ENCODE measurements at regions not wholly inside any gene's neighbourhood (a gene's known extent, or its start where the extent isn't known, plus 50 kb on each side); places are given as distances from the start of the nearest gene placed in this dataset.
A peak's percentile ranks its signal among the peaks of the same experiment; 100 is the strongest.

DNA sequence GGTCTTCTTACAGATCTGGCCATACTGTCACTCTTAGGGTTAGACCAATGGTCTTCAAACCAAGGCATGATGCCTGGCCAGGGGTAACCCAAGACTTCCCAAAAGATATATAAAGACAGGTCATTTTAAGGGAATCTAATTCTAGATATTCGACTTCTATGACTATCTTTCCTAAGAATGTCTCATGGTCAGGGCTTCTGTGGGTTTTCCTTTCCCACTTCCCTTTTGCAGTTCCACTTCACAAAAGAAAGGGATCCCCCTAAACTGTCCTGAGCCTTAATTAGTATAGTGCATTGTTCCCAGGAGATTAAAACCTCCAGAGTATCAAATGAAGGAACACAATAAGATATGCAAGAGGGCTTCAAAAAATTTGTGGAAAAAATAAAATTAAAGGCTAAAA, 223.6 kb upstream of the SIX2 start:
- H3K27ac ChIP-seq (ENCODE audit: low read length) = no peak overlapping the region
- no peak overlapping the region for H3K4me3 ChIP-seq (ENCODE audit: low read length)
- no peaks in the 10 kb centered on the region for H3K36me3 ChIP-seq (ENCODE audit: control insufficient read depth, insufficient read depth, low read length)
- H3K27me3 ChIP-seq (ENCODE audit: control insufficient read depth, insufficient read depth, low read length) = peaks cover 9% of the 10 kb centered on the region
- H3K9me3 ChIP-seq (ENCODE audit: control insufficient read depth, low read depth, low read length) = no peaks in the 10 kb centered on the region
- no peak for DNase-seq
- no CpG with 5 or more reads among the region's 1 CpG for WGBS (ENCODE audit: insufficient coverage, low lambda C conversion rate)
- H3K4me1 ChIP-seq (ENCODE audit: control insufficient read depth, insufficient read depth, low read length) = no peaks in the 10 kb centered on the region

DNA sequence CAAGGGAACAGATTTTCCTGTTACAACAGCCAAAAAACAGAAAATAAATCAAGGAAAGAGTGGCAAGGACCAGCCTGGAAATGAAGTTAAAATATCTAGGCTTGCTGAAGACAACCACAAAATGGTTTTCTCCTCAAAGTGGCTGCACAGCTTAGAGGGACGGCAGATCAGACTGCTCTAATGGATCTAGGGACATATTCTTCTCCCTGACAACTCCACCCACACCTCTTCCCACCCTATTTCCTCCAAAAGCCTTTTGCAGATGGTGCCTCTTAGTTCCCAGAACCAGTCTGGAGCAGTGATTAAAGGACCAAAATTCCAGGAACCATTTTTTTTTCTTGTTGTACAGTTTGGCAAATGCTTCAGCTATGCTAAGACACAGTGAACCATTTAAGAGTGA, 220.2 kb upstream of the SIX2 start:
- Histone ChIP-seq H3K4me3 (ENCODE audit: low read length) (no peak overlapping the region), H3K4me1 (ENCODE audit: control insufficient read depth, insufficient read depth, low read length) (no peaks in the 10 kb centered on the region), H3K27me3 (ENCODE audit: control insufficient read depth, insufficient read depth, low read length) (peaks cover 16% of the 10 kb centered on the region), H3K36me3 (ENCODE audit: control insufficient read depth, insufficient read depth, low read length) (no peaks in the 10 kb centered on the region), H3K9me3 (ENCODE audit: control insufficient read depth, low read depth, low read length) (no peaks in the 10 kb centered on the region), H3K27ac (ENCODE audit: low read length) (no peak overlapping the region)
- no peak for DNase-seq
- no CpG with 5 or more reads among the region's 1 CpG for WGBS (ENCODE audit: insufficient coverage, low lambda C conversion rate)

DNA sequence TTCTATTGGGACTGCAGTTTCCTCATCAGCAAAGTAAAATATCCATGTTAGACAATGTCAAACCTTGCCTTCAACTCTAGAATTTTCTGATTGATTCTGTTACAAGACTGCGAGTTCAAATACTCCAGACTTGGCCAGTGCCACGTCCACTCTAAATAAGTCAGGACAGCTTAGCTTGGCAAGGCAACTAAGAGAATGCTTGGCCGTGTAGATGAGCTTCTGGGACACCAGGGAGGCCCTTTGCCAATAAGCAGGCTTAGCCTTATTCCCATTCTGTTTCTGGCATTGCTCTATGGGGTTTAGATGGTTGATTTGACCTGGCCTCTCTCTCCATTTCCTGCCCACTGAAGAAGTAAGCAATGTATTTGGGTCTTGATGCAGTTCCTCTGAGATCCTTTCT, 218.1 kb upstream of the SIX2 start:
- Histone ChIP-seq H3K36me3 (ENCODE audit: control insufficient read depth, insufficient read depth, low read length) (no peaks in the 10 kb centered on the region), H3K9me3 (ENCODE audit: control insufficient read depth, low read depth, low read length) (no peaks in the 10 kb centered on the region), H3K27me3 (ENCODE audit: control insufficient read depth, insufficient read depth, low read length) (peaks cover 19% of the 10 kb centered on the region), H3K27ac (ENCODE audit: low read length) (no peak overlapping the region), H3K4me3 (ENCODE audit: low read length) (no peak overlapping the region), H3K4me1 (ENCODE audit: control insufficient read depth, insufficient read depth, low read length) (no peaks in the 10 kb centered on the region)
- DNase-seq = no peak
- WGBS (ENCODE audit: insufficient coverage, low lambda C conversion rate) = no CpG with 5 or more reads among the region's 3 CpGs

DNA sequence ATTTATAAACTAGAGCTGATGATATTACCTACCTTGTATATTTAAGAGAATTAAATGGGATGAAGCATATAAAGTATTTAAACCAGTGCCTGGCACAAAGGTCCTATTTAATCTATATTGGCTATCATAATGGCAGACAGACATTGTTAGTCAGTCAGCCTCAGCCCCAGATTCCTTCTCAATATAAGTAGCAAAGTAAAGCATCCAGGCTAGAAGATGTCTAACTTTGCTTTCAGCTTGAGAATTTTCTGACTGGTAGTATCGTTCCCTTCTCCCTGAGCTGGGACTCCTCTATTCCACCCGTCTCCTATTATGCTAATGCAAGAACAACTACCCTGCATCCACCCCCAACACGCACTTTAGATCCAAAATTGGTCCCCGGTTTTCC, 215.7 kb upstream of the SIX2 start:
- Histone ChIP-seq H3K4me1 (ENCODE audit: control insufficient read depth, insufficient read depth, low read length) (no peaks in the 10 kb centered on the region), H3K9me3 (ENCODE audit: control insufficient read depth, low read depth, low read length) (no peaks in the 10 kb centered on the region), H3K4me3 (ENCODE audit: low read length) (no peak overlapping the region), H3K36me3 (ENCODE audit: control insufficient read depth, insufficient read depth, low read length) (no peaks in the 10 kb centered on the region), H3K27ac (ENCODE audit: low read length) (no peak overlapping the region), H3K27me3 (ENCODE audit: control insufficient read depth, insufficient read depth, low read length) (peaks cover 22% of the 10 kb centered on the region)
- no CpG with 5 or more reads among the region's 4 CpGs for WGBS (ENCODE audit: insufficient coverage, low lambda C conversion rate)
- no peak for DNase-seq

DNA sequence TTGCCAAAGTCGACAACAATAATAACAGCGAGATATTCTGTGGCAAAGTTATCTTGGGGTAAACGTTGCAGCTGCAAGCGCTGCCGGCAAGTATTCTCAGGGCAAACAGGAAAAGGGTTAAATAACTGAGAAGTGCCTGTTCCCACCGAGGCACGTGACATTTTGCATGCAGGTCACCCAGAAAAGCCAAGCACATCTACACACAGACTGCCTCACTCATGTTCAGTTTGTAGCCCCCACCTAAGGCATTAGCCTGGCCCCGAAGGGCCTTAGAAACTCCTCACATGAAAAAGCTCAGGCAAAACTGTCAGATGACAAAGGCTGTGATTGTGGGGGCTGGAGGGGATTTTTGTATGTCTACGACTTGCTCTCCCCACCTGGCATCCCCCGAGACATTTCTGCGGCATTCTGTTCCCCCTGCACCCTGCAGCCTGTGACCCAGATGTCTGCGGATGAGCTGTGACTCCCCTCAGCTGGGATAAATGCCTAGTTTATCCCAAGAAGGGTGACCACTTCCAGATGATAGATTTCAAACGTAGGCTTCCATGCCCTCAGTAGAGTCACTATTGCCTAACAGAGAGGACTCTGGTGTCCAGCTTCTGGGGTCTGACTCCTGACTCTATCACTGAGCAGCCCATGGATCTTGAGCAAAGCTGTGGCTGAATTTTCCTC, 215.2 kb upstream of the SIX2 start:
- peaks cover 22% of the 10 kb centered on the region for H3K27me3 ChIP-seq (ENCODE audit: control insufficient read depth, insufficient read depth, low read length)

DNA sequence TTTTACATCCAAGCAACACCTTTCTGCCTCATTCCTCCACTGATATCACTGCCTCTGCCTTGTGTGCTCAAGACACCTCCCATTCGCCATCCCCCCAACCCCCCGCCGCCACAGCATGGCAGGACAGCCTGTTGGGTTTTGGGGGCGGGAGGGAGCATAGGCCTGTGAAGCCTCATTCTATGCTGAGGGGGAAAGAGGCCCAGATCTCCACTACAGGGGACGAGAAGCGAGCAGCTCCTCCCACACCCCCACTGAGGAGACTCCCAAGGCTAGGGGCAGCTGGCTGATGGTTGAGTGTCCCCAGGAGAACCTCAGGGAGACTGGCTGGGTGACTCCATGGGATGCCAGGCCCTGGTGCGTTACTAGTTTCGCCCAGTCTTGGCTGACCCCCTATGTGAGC, 214.3 kb upstream of the SIX2 start:
- Histone ChIP-seq H3K9me3 (ENCODE audit: control insufficient read depth, low read depth, low read length) (no peaks in the 10 kb centered on the region), H3K36me3 (ENCODE audit: control insufficient read depth, insufficient read depth, low read length) (no peaks in the 10 kb centered on the region), H3K4me3 (ENCODE audit: low read length) (no peak overlapping the region), H3K27me3 (ENCODE audit: control insufficient read depth, insufficient read depth, low read length) (peaks cover 22% of the 10 kb centered on the region), H3K4me1 (ENCODE audit: control insufficient read depth, insufficient read depth, low read length) (no peaks in the 10 kb centered on the region), H3K27ac (ENCODE audit: low read length) (no peak overlapping the region)
- no CpG with 5 or more reads among the region's 8 CpGs for WGBS (ENCODE audit: insufficient coverage, low lambda C conversion rate)
- DNase-seq = no peak

More for the DNA sequence above, 215.2 kb upstream of the SIX2 start:
- no peak for DNase-seq
- Histone ChIP-seq H3K9me3 (ENCODE audit: control insufficient read depth, low read depth, low read length) (no peaks in the 10 kb centered on the region), H3K36me3 (ENCODE audit: control insufficient read depth, insufficient read depth, low read length) (no peaks in the 10 kb centered on the region), H3K4me1 (ENCODE audit: control insufficient read depth, insufficient read depth, low read length) (no peaks in the 10 kb centered on the region), H3K27ac (ENCODE audit: low read length) (no peak overlapping the region), H3K4me3 (ENCODE audit: low read length) (no peak overlapping the region)
- 57% methylated on average over 1 of the region's 13 CpGs for WGBS (ENCODE audit: insufficient coverage, low lambda C conversion rate)

DNA sequence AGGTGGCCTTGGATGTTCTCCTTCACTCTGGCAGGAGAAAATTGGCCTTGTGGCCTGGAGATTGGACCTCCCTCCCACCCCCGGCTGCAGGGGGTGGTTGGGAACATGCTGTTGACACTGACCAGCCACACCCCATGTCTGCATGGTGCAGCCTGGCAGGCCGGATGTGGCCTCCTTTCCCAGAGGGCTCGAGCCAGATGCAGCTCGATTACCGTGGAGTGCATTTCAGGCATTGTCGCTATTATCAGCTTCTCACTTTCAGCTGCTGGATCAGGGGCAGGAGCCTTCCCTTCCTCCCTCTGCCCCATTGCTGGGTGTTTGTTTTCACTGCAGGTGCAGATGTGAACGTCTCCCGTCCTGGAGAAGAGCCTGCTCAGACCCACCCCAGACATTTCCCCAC, 211.0 kb upstream of the SIX2 start:
- no peaks in the 10 kb centered on the region for H3K36me3 ChIP-seq (ENCODE audit: control insufficient read depth, insufficient read depth, low read length)
- peak in 1 of 2 donors; percentile 10 for DNase-seq
- H3K27ac ChIP-seq (ENCODE audit: low read length) = no peak overlapping the region
- WGBS (ENCODE audit: insufficient coverage, low lambda C conversion rate) = no CpG with 5 or more reads among the region's 8 CpGs
- no peaks in the 10 kb centered on the region for H3K4me1 ChIP-seq (ENCODE audit: control insufficient read depth, insufficient read depth, low read length)
- H3K27me3 ChIP-seq (ENCODE audit: control insufficient read depth, insufficient read depth, low read length) = peaks cover 22% of the 10 kb centered on the region
- no peaks in the 10 kb centered on the region for H3K9me3 ChIP-seq (ENCODE audit: control insufficient read depth, low read depth, low read length)
- no peak overlapping the region for H3K4me3 ChIP-seq (ENCODE audit: low read length)

DNA sequence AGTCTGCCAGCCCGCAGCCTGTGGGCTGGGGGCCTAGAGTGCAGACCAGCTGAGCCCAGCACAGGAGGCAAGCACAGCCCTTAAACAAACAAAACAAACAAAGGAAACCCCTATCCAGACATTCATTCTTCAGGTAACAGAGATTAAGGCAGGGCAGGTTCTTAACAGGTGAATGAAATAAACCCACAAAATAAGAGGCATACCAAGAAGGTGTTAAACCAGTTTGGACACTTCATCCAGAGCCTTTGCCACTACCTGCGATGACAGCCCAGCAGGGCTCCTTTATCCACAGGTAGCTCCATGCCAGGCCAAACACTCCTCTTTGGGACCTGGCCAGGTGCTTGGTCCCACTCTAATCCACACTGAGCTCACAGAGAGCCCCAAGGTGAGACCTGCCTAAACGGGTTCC, 209.7 kb upstream of the SIX2 start:
- Histone ChIP-seq H3K9me3 (ENCODE audit: control insufficient read depth, low read depth, low read length) (no peaks in the 10 kb centered on the region), H3K27me3 (ENCODE audit: control insufficient read depth, insufficient read depth, low read length) (peaks cover 12% of the 10 kb centered on the region), H3K27ac (ENCODE audit: low read length) (no peak overlapping the region), H3K4me1 (ENCODE audit: control insufficient read depth, insufficient read depth, low read length) (no peaks in the 10 kb centered on the region), H3K4me3 (ENCODE audit: low read length) (no peak overlapping the region), H3K36me3 (ENCODE audit: control insufficient read depth, insufficient read depth, low read length) (no peaks in the 10 kb centered on the region)
- DNase-seq = no peak
- WGBS (ENCODE audit: insufficient coverage, low lambda C conversion rate) = no CpG with 5 or more reads among the region's 3 CpGs

DNA sequence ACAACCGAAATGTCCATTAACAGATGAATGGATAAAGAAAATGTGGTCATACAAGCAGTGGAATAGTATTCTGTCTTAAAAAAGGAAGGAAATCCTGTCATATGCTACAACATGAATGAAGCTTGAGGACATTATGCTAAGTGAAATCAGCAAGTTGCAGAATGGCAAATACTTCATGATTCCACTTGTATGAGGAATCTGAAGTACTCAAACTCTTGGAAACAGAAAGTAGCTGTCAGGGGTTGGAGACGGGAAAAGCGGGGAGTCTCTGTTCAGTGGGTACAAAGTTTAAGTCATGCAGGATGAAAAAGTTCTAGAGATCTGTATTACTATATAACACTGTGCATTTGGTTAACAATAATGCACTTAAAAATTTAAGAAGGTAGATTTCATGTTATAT, 209.0 kb upstream of the SIX2 start:
- Histone ChIP-seq H3K4me3 (ENCODE audit: low read length) (no peak overlapping the region), H3K9me3 (ENCODE audit: control insufficient read depth, low read depth, low read length) (no peaks in the 10 kb centered on the region), H3K36me3 (ENCODE audit: control insufficient read depth, insufficient read depth, low read length) (no peaks in the 10 kb centered on the region), H3K4me1 (ENCODE audit: control insufficient read depth, insufficient read depth, low read length) (no peaks in the 10 kb centered on the region), H3K27me3 (ENCODE audit: control insufficient read depth, insufficient read depth, low read length) (peaks cover 12% of the 10 kb centered on the region), H3K27ac (ENCODE audit: low read length) (no peak overlapping the region)
- 93% methylated on average over 3 of the region's 3 CpGs for WGBS (ENCODE audit: insufficient coverage, low lambda C conversion rate)
- no peak for DNase-seq

DNA sequence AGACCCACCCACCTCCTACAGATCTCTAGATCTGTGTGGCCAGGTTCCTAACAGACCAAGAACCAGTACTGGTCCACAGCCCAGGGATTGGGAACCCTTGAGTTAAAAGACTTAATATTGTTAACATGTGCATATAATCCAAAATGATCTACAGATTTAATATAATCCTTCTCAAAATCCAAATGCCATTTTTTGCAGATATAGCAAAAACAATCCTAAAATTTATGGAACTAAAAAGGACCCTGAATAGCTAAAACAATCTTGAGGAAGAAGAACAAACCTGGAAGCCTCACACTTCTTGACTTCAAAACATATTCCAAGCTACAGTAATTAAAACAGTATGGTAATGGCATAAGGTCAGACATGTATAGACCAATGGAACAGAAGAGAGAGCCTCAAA, 206.9 kb upstream of the SIX2 start:
- H3K9me3 ChIP-seq (ENCODE audit: control insufficient read depth, low read depth, low read length) = no peaks in the 10 kb centered on the region
- no peak for DNase-seq
- H3K4me1 ChIP-seq (ENCODE audit: control insufficient read depth, insufficient read depth, low read length) = no peaks in the 10 kb centered on the region
- H3K27ac ChIP-seq (ENCODE audit: low read length) = no peak overlapping the region
- H3K36me3 ChIP-seq (ENCODE audit: control insufficient read depth, insufficient read depth, low read length) = no peaks in the 10 kb centered on the region
- no peak overlapping the region for H3K4me3 ChIP-seq (ENCODE audit: low read length)
- peaks cover 8% of the 10 kb centered on the region for H3K27me3 ChIP-seq (ENCODE audit: control insufficient read depth, insufficient read depth, low read length)

DNA sequence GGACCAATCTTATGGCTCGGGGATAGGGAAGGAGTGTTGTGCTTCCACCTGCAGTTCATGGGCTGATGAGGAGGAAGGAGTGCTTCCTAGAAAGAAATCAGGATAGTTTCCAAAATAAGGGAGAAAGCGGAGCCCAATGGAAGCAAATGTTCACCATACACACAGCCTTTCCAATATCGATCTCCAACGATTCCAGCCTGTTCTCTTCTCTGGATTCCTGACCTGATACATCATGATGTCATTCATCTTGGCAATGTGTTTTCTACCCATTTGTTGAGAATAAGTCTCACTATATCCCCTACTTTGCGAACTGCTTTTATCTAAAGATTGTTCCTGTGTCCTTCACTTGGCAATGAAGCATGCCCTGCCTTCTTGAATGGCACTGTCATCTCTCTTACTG, 205.3 kb upstream of the SIX2 start:
- Histone ChIP-seq H3K4me3 (ENCODE audit: low read length) (no peak overlapping the region), H3K4me1 (ENCODE audit: control insufficient read depth, insufficient read depth, low read length) (no peaks in the 10 kb centered on the region), H3K36me3 (ENCODE audit: control insufficient read depth, insufficient read depth, low read length) (no peaks in the 10 kb centered on the region), H3K27ac (ENCODE audit: low read length) (no peak overlapping the region), H3K9me3 (ENCODE audit: control insufficient read depth, low read depth, low read length) (no peaks in the 10 kb centered on the region), H3K27me3 (ENCODE audit: control insufficient read depth, insufficient read depth, low read length) (no peaks in the 10 kb centered on the region)
- WGBS (ENCODE audit: insufficient coverage, low lambda C conversion rate) = 94% methylated on average over 3 of the region's 5 CpGs
- DNase-seq = no peak

Measured in large intestine (tissue), 3 donors.